ENCODE measurements at regions not wholly inside any gene's neighbourhood (a gene's known extent, or its start where the extent isn't known, plus 50 kb on each side); places are given as distances from the start of the nearest gene placed in this dataset.
"Not testable (repeated sequence)": the region's sequence is repeated elsewhere in the genome, so short reads cannot be mapped to it uniquely, and the experiment has no call there.

DNA sequence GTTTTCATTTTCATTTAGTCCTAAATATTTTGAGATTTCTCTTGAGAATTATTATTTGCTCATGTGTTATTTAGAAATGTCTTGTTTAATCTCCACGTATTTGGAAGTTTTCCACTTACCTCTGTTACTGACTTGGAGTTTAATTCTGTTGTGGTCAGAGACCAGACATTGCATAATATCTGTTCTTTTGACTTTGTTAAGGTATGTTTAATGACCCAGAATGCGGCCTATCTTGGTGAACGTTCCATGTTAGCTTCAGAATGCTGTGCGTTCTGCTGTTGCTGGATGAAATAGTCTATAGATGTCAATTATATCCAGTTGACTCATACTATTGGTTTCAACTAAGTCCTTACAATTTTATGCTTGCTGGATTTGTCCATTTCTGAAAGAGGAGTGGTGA lies 325.3 kb upstream of the TARS1 start:
- Histone ChIP-seq H3K36me3 (no peaks in the 10 kb centered on the region), H3K9me3 (no peaks in the 10 kb centered on the region), H3K27ac (no peak overlapping the region), H3K27me3 (no peaks in the 10 kb centered on the region), H3K4me1 (no peaks in the 10 kb centered on the region), H3K4me3 (no peak overlapping the region)
- intact Hi-C loops (cut with DNase I; ENCODE audit: low total_unique reads) (no loop called here), in situ Hi-C loops (cut with MboI; ENCODE audit: low sequenced_read_pairs in 4 of 4) (no loop called here)
- DNase-seq (no peak), ATAC-seq (no peak)
- no peak for TF ChIP-seq POLR2A (IDR thresholded peaks at IDR 0.05)
- TF ChIP-seq, protein P1, sequence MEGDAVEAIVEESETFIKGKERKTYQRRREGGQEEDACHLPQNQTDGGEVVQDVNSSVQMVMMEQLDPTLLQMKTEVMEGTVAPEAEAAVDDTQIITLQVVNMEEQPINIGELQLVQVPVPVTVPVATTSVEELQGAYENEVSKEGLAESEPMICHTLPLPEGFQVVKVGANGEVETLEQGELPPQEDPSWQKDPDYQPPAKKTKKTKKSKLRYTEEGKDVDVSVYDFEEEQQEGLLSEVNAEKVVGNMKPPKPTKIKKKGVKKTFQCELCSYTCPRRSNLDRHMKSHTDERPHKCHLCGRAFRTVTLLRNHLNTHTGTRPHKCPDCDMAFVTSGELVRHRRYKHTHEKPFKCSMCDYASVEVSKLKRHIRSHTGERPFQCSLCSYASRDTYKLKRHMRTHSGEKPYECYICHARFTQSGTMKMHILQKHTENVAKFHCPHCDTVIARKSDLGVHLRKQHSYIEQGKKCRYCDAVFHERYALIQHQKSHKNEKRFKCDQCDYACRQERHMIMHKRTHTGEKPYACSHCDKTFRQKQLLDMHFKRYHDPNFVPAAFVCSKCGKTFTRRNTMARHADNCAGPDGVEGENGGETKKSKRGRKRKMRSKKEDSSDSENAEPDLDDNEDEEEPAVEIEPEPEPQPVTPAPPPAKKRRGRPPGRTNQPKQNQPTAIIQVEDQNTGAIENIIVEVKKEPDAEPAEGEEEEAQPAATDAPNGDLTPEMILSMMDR (IDR thresholded peaks at IDR 0.05 in 4 of 5, conservative IDR thresholded peaks at IDR 0.05 in 1 of 5), result no peak

DNA sequence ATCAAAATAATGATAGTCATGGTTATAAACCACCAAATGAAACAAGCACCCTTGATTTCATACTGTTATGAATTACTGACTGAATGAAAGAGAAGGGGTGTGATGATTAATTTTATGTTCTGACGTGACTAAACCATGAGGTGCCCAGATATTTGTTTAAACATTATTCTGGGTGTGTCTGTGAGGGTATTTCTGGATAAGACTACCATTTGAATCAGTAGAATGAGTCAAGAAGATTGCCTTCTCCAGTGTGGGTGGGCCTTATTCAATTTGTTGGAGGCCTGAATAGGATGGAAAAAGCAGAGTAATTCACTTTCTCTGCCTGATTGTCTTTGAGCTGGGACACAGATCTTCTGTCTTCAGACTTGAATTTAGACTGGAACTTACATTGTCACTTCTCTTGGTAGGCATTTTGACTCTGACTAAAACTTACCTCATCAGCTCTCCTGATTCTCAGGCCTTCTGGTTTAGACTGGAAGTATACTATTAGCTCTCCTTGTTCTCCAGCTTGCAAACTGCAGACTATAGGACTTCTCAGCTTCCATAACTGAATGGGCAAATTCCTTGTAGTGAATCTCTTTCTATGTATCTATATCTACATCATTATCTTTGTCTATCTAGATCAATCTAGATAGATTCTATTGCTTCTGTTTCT lies 321.9 kb upstream of the TARS1 start:
- ATAC-seq (no peak), DNase-seq (no peak)
- Histone ChIP-seq H3K27ac (no peak overlapping the region), H3K36me3 (no peaks in the 10 kb centered on the region), H3K4me3 (no peak overlapping the region), H3K9me3 (no peaks in the 10 kb centered on the region), H3K27me3 (no peaks in the 10 kb centered on the region), H3K4me1 (no peaks in the 10 kb centered on the region)
- in situ Hi-C loops (cut with MboI; ENCODE audit: low sequenced_read_pairs in 4 of 4), result no loop called here
- intact Hi-C loops (cut with DNase I; ENCODE audit: low total_unique reads), result no loop called here
- TF ChIP-seq POLR2A (IDR thresholded peaks at IDR 0.05), result no peak
- TF ChIP-seq, protein P1 (IDR thresholded peaks at IDR 0.05 in 4 of 5, conservative IDR thresholded peaks at IDR 0.05 in 1 of 5), result no peak

DNA sequence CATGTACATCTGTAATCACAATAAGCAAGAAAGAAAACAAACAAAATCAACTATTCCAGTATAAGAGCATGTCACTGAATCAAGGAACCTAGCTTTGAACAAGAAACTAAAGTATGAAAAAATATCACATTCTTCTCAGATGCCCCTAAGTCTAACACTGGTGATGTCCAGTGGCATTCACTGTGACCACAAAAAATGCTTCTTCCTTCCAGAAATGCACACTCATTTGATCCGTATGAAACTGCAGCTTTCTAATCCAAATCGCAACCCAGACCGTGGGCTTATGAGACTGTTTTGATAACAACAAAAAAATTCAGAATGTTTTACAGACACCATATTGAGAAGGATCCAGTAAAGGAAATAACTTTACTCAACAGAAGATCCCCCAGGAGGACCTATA lies 320.1 kb upstream of the TARS1 start:
- Histone ChIP-seq H3K27me3 (no peaks in the 10 kb centered on the region), H3K4me3 (no peak overlapping the region), H3K4me1 (no peaks in the 10 kb centered on the region), H3K36me3 (no peaks in the 10 kb centered on the region), H3K9me3 (no peaks in the 10 kb centered on the region), H3K27ac (no peak overlapping the region)
- DNase-seq (no peak), ATAC-seq (no peak)
- TF ChIP-seq POLR2A (IDR thresholded peaks at IDR 0.05), result no peak
- TF ChIP-seq, protein P1 (IDR thresholded peaks at IDR 0.05 in 4 of 5, conservative IDR thresholded peaks at IDR 0.05 in 1 of 5), result no peak
- in situ Hi-C loops (cut with MboI; ENCODE audit: low sequenced_read_pairs in 4 of 4), result no loop called here
- intact Hi-C loops (cut with DNase I; ENCODE audit: low total_unique reads), result no loop called here

DNA sequence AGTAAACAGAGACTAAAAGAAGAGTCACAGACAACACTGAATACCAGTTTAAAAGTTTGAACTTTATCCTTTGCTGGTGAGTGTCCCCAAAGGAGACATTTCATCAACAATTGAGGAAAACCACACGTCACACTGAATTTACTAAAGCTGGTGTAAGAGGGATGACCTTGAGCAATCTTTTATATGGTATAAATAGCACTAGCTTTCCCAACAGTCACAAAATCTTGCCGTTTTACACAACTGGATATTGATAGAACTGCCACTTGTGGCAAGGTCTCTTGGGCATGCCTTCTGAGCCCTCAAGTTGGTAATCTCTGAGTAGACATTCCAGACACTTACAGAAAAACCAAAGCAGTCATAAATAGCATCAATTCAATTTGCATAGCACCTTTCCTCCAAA lies 311.5 kb upstream of the TARS1 start:
- H3K27me3 ChIP-seq, result no peaks in the 10 kb centered on the region
- ATAC-seq, result no peak
- DNase-seq, result no peak
- no peaks in the 10 kb centered on the region for H3K36me3 ChIP-seq
- H3K27ac ChIP-seq, result no peak overlapping the region
- intact Hi-C loops (cut with DNase I; ENCODE audit: low total_unique reads), result no loop called here
- H3K4me1 ChIP-seq, result no peaks in the 10 kb centered on the region
- H3K4me3 ChIP-seq, result no peak overlapping the region
- no peak for TF ChIP-seq POLR2A (IDR thresholded peaks at IDR 0.05)
- in situ Hi-C loops (cut with MboI; ENCODE audit: low sequenced_read_pairs in 4 of 4), result no loop called here
- no peaks in the 10 kb centered on the region for H3K9me3 ChIP-seq

DNA sequence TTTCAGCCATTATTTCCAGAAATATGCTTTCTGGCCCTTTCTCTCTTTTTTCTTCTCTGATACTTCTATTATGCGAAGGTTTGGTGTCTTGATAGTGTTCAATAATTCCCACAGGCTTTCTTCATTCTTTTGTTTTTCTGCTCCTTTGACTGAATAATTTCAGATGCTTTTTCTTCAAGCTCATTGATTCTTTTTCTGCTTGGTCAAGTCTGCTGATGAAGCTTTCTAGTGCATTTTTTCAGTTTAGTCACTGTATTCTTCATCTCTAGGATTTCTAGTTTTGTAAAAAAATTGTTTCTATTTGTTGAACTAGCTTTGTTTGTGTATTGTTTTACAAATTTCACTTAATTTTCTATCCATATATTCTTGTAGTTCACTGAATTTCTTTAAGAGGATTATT lies 304.0 kb upstream of the TARS1 start:
- intact Hi-C loops (cut with DNase I; ENCODE audit: low total_unique reads), result no loop called here
- H3K4me3 ChIP-seq, result no peak overlapping the region
- H3K27me3 ChIP-seq, result no peaks in the 10 kb centered on the region
- TF ChIP-seq, protein P1 (IDR thresholded peaks at IDR 0.05 in 4 of 5, conservative IDR thresholded peaks at IDR 0.05 in 1 of 5), result no peak
- TF ChIP-seq POLR2A (IDR thresholded peaks at IDR 0.05), result no peak
- no peaks in the 10 kb centered on the region for H3K4me1 ChIP-seq
- no peak for ATAC-seq
- peaks cover 0 to 11% (median 6%) of the 10 kb centered on the region in 3 donors for H3K9me3 ChIP-seq
- DNase-seq, result no peak
- in situ Hi-C loops (cut with MboI; ENCODE audit: low sequenced_read_pairs in 4 of 4), result no loop called here
- no peaks in the 10 kb centered on the region for H3K36me3 ChIP-seq
- H3K27ac ChIP-seq, result no peak overlapping the region

DNA sequence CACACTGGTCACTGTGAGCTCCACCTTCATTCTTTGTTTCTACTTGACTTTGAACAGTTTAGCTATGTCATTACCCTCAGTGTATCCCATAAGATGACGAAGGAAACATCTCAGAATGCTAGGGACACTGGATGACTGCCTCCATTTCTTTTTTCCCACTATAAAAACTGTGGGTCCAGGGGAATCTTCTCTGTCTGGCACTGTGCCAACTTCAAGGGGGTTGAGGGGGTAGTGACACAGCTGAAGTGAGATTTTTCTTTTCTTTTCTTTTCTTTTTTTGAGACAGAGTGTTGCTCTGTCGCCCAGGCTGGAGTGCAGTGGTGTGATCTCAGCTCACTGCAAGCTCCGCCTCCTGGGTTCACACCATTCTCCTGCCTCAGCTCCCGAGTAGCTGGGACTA lies 302.6 kb upstream of the TARS1 start:
- H3K36me3 ChIP-seq; H3K27me3 ChIP-seq; intact Hi-C loops (cut with DNase I; ENCODE audit: low total_unique reads); ATAC-seq; H3K4me3 ChIP-seq; H3K27ac ChIP-seq; in situ Hi-C loops (cut with MboI; ENCODE audit: low sequenced_read_pairs in 4 of 4); DNase-seq; H3K4me1 ChIP-seq: not testable (repeated sequence)
- H3K9me3 ChIP-seq, result peaks cover 0 to 11% (median 6%) of the 10 kb centered on the region in 3 donors
